ENCODE measurements at regions not wholly inside any gene's neighbourhood (a gene's known extent, or its start where the extent isn't known, plus 50 kb on each side); places are given as distances from the start of the nearest gene placed in this dataset.
"Not testable (repeated sequence)": the region's sequence is repeated elsewhere in the genome, so short reads cannot be mapped to it uniquely, and the experiment has no call there.

- CTCF ChIA-PET: interaction anchor here (0.6 to 0.7 kb wide), 2 partner anchors 39 to 877 kb away, joined by 3 to 4 read pairs; no protein-coding TSS in a partner anchor
- Mint-ChIP-seq H3K4me1 (peaks cover 46 to 76% (median 71%) of the 10 kb centered on the region in 3 donors), H3K36me3 (no peaks in the 10 kb centered on the region), H3K27me3 (no peaks in the 10 kb centered on the region), H3K4me3 (peak overlapping the region; percentile 21 to 31 (median 28)), H3K9me3 (no peaks in the 10 kb centered on the region), H3K27ac (peak overlapping the region in 1 of 2 donors; percentile 19)
- Histone ChIP-seq H3K4me1 (ENCODE audit: control insufficient read depth in 1 of 2, extremely low read depth in 1 of 2, insufficient read depth in 2 of 2, low read length in 2 of 2) (peaks cover 4 to 55% of the 10 kb centered on the region in 2 experiments), H3K36me3 (ENCODE audit: control insufficient read depth in 2 of 2, extremely low read depth in 1 of 2, insufficient read depth in 1 of 2, low read length in 1 of 2) (peaks cover 0 to 2% of the 10 kb centered on the region in 2 donors), H3K27ac (ENCODE audit: low read length) (no peak overlapping the region), H3K9me3 (no peaks in the 10 kb centered on the region), H3K27me3 (replicated peaks in 1 of 2; ENCODE audit: control insufficient read depth in 2 of 2, extremely low read depth in 1 of 2, insufficient read depth in 2 of 2, low read length in 1 of 2) (no peaks in the 10 kb centered on the region), H3K4me3 (ENCODE audit: control insufficient read depth in 1 of 2, extremely low read depth in 1 of 2, low read length in 1 of 2) (no peak overlapping the region)
- no peak for DNase-seq
- WGBS (ENCODE audit: insufficient coverage): no CpG with 5 or more reads among the region's 1 CpG
- POLR2A ChIA-PET: interaction anchor here (0.5 to 0.6 kb wide), 2 partner anchors 357 to 1374 kb away, joined by 3 to 4 read pairs; no protein-coding TSS in a partner anchor
- no peak for ATAC-seq (replicated peaks in 1 of 4)
Observed at GRCh38 chr5:32534041-32534440, 51.3 kb upstream of the SUB1 start.

GRCh38 chr5:32531885-32532520 lies 53.4 kb upstream of the SUB1 start:
- ChIA-PET POLR2A (interaction anchor here in 1 of 2 donors (0.7 to 1.8 kb wide), 7 partner anchors 39 to 89 kb away, joined by 3 to 14 read pairs (median 5); partner anchors contain the start of gene SUB1), CTCF (interaction anchor here (0.6 to 1.6 kb wide), 6 partner anchors 9 to 58 kb away, joined by 3 to 20 read pairs (median 5); no protein-coding TSS in a partner anchor)
- no peaks in the 10 kb centered on the region for H3K9me3 ChIP-seq
- H3K27ac ChIP-seq (ENCODE audit: low read length): peak overlapping the region; percentile 96
- H3K4me1 Mint-ChIP-seq: peaks cover 32 to 58% (median 50%) of the 10 kb centered on the region in 3 donors
- peak overlapping the region; percentile 77 to 83 (median 81) for H3K4me3 Mint-ChIP-seq
- peaks cover 4 to 43% of the 10 kb centered on the region in 2 experiments for H3K4me1 ChIP-seq (ENCODE audit: control insufficient read depth in 1 of 2, extremely low read depth in 1 of 2, insufficient read depth in 2 of 2, low read length in 2 of 2)
- peaks cover 0 to 2% of the 10 kb centered on the region in 2 donors for H3K36me3 ChIP-seq (ENCODE audit: control insufficient read depth in 2 of 2, extremely low read depth in 1 of 2, insufficient read depth in 1 of 2, low read length in 1 of 2)
- 18% methylated on average over 8 of the region's 8 CpGs for WGBS (ENCODE audit: insufficient coverage)
- H3K27ac Mint-ChIP-seq: peak overlapping the region; percentile 89 to 91
- no peaks in the 10 kb centered on the region for H3K36me3 Mint-ChIP-seq
- peak overlapping the region; percentile 40 to 65 for H3K4me3 ChIP-seq (ENCODE audit: control insufficient read depth in 1 of 2, extremely low read depth in 1 of 2, low read length in 1 of 2)
- DNase-seq: peak in 34 of 35 experiments; percentile 6 to 85 (median 39)
- H3K27me3 Mint-ChIP-seq: no peaks in the 10 kb centered on the region
- ATAC-seq (replicated peaks in 1 of 4): peak; percentile 76 to 82 (median 78)
- H3K27me3 ChIP-seq (replicated peaks in 1 of 2; ENCODE audit: control insufficient read depth in 2 of 2, extremely low read depth in 1 of 2, insufficient read depth in 2 of 2, low read length in 1 of 2): no peaks in the 10 kb centered on the region
- H3K9me3 Mint-ChIP-seq: no peaks in the 10 kb centered on the region

- ChIA-PET POLR2A (interaction anchor here in 1 of 2 donors (0.7 kb wide), 1 partner anchor 37 kb away, joined by 4 read pairs; no protein-coding TSS in a partner anchor), CTCF (interaction anchor here in 1 of 2 donors (1.3 kb wide), 1 partner anchor 63 kb away, joined by 5 read pairs; no protein-coding TSS in a partner anchor)
- H3K27me3 Mint-ChIP-seq; H3K27me3 ChIP-seq (replicated peaks in 1 of 2; ENCODE audit: control insufficient read depth in 2 of 2, extremely low read depth in 1 of 2, insufficient read depth in 2 of 2, low read length in 1 of 2); H3K9me3 Mint-ChIP-seq; H3K36me3 Mint-ChIP-seq; H3K27ac Mint-ChIP-seq; H3K36me3 ChIP-seq (ENCODE audit: control insufficient read depth in 2 of 2, extremely low read depth in 1 of 2, insufficient read depth in 1 of 2, low read length in 1 of 2); ATAC-seq (replicated peaks in 1 of 4); DNase-seq; H3K4me3 ChIP-seq (ENCODE audit: control insufficient read depth in 1 of 2, extremely low read depth in 1 of 2, low read length in 1 of 2); H3K27ac ChIP-seq (ENCODE audit: low read length); H3K9me3 ChIP-seq; H3K4me3 Mint-ChIP-seq: not testable (repeated sequence)
- peaks cover 0 to 21% of the 10 kb centered on the region in 2 experiments for H3K4me1 ChIP-seq (ENCODE audit: control insufficient read depth in 1 of 2, extremely low read depth in 1 of 2, insufficient read depth in 2 of 2, low read length in 2 of 2)
- 67% methylated on average over 1 of the region's 3 CpGs for WGBS (ENCODE audit: insufficient coverage)
- peaks cover 24 to 41% (median 33%) of the 10 kb centered on the region in 3 donors for H3K4me1 Mint-ChIP-seq
Observed at GRCh38 chr5:32527321-32527720, 58.0 kb upstream of the SUB1 start.

- Histone ChIP-seq H3K4me3 (ENCODE audit: control insufficient read depth in 1 of 2, extremely low read depth in 1 of 2, low read length in 1 of 2) (no peak overlapping the region), H3K4me1 (ENCODE audit: control insufficient read depth in 1 of 2, extremely low read depth in 1 of 2, insufficient read depth in 2 of 2, low read length in 2 of 2) (peaks cover 0 to 21% of the 10 kb centered on the region in 2 experiments), H3K27me3 (replicated peaks in 1 of 2; ENCODE audit: control insufficient read depth in 2 of 2, extremely low read depth in 1 of 2, insufficient read depth in 2 of 2, low read length in 1 of 2) (no peaks in the 10 kb centered on the region), H3K9me3 (no peaks in the 10 kb centered on the region), H3K27ac (ENCODE audit: low read length) (no peak overlapping the region), H3K36me3 (ENCODE audit: control insufficient read depth in 2 of 2, extremely low read depth in 1 of 2, insufficient read depth in 1 of 2, low read length in 1 of 2) (no peaks in the 10 kb centered on the region)
- 80% methylated on average over 1 of the region's 1 CpG for WGBS (ENCODE audit: insufficient coverage)
- H3K4me3 Mint-ChIP-seq: no peak overlapping the region
- CTCF ChIA-PET: interaction anchor here in 1 of 2 donors (0.6 kb wide), 1 partner anchor 725 kb away, joined by 4 read pairs; no protein-coding TSS in a partner anchor
- DNase-seq: no peak
- H3K27ac Mint-ChIP-seq: no peak overlapping the region
- POLR2A ChIA-PET: no interaction called here
- H3K9me3 Mint-ChIP-seq: no peaks in the 10 kb centered on the region
- no peak for ATAC-seq (replicated peaks in 1 of 4)
- H3K36me3 Mint-ChIP-seq: no peaks in the 10 kb centered on the region
- peaks cover 26 to 38% (median 31%) of the 10 kb centered on the region in 3 donors for H3K4me1 Mint-ChIP-seq
- H3K27me3 Mint-ChIP-seq: no peaks in the 10 kb centered on the region
Observed at GRCh38 chr5:32526810-32527209, 58.5 kb upstream of the SUB1 start.

- peaks cover 0 to 4% of the 10 kb centered on the region in 2 experiments for H3K27me3 ChIP-seq (replicated peaks in 1 of 2; ENCODE audit: control insufficient read depth in 2 of 2, extremely low read depth in 1 of 2, insufficient read depth in 2 of 2, low read length in 1 of 2)
- Mint-ChIP-seq H3K4me1 (peaks cover 15 to 16% (median 15%) of the 10 kb centered on the region in 3 donors), H3K27me3 (no peaks in the 10 kb centered on the region), H3K4me3 (no peak overlapping the region), H3K36me3 (no peaks in the 10 kb centered on the region), H3K27ac (no peak overlapping the region), H3K9me3 (no peaks in the 10 kb centered on the region)
- no peak overlapping the region for H3K4me3 ChIP-seq (ENCODE audit: control insufficient read depth in 1 of 2, extremely low read depth in 1 of 2, low read length in 1 of 2)
- H3K36me3 ChIP-seq (ENCODE audit: control insufficient read depth in 2 of 2, extremely low read depth in 1 of 2, insufficient read depth in 1 of 2, low read length in 1 of 2): no peaks in the 10 kb centered on the region
- ChIA-PET POLR2A (no interaction called here), CTCF (interaction anchor here in 1 of 2 donors (0.6 kb wide), 1 partner anchor 70 kb away, joined by 3 read pairs; no protein-coding TSS in a partner anchor)
- ATAC-seq (replicated peaks in 1 of 4) (no peak), DNase-seq (no peak)
- no peaks in the 10 kb centered on the region for H3K9me3 ChIP-seq
- WGBS (ENCODE audit: insufficient coverage): 81% methylated on average over 3 of the region's 7 CpGs
- H3K27ac ChIP-seq (ENCODE audit: low read length): no peak overlapping the region
- H3K4me1 ChIP-seq (ENCODE audit: control insufficient read depth in 1 of 2, extremely low read depth in 1 of 2, insufficient read depth in 2 of 2, low read length in 2 of 2): peaks cover 0 to 6% of the 10 kb centered on the region in 2 experiments
Observed at GRCh38 chr5:32523625-32524024, 61.7 kb upstream of the SUB1 start.

- CTCF ChIA-PET: no interaction called here
- Histone ChIP-seq H3K36me3 (ENCODE audit: control insufficient read depth in 2 of 2, extremely low read depth in 1 of 2, insufficient read depth in 1 of 2, low read length in 1 of 2) (no peaks in the 10 kb centered on the region), H3K9me3 (no peaks in the 10 kb centered on the region), H3K27ac (ENCODE audit: low read length) (no peak overlapping the region), H3K4me1 (ENCODE audit: control insufficient read depth in 1 of 2, extremely low read depth in 1 of 2, insufficient read depth in 2 of 2, low read length in 2 of 2) (peaks cover 0 to 6% of the 10 kb centered on the region in 2 experiments), H3K27me3 (replicated peaks in 1 of 2; ENCODE audit: control insufficient read depth in 2 of 2, extremely low read depth in 1 of 2, insufficient read depth in 2 of 2, low read length in 1 of 2) (peaks cover 0 to 5% of the 10 kb centered on the region in 2 experiments), H3K4me3 (ENCODE audit: control insufficient read depth in 1 of 2, extremely low read depth in 1 of 2, low read length in 1 of 2) (no peak overlapping the region)
- DNase-seq (peak in 30 of 35 experiments; percentile 6 to 58 (median 24)), ATAC-seq (replicated peaks in 1 of 4) (peak; percentile 43 to 92 (median 81))
- Mint-ChIP-seq H3K36me3 (no peaks in the 10 kb centered on the region), H3K4me3 (no peak overlapping the region), H3K27me3 (no peaks in the 10 kb centered on the region), H3K27ac (peak overlapping the region in 1 of 2 donors; percentile 29), H3K9me3 (no peaks in the 10 kb centered on the region), H3K4me1 (peaks cover 15 to 16% (median 15%) of the 10 kb centered on the region in 3 donors)
- WGBS (ENCODE audit: insufficient coverage): 64% methylated on average over 25 of the region's 28 CpGs
- POLR2A ChIA-PET: interaction anchor here in 1 of 2 donors (0.6 kb wide), 1 partner anchor 63 kb away, joined by 3 read pairs; no protein-coding TSS in a partner anchor
Observed at GRCh38 chr5:32522429-32523143, 62.8 kb upstream of the SUB1 start.

All from T-cell (primary cell).